Activated CD8-positive, alpha-beta T cell treated with anti-CD3 and anti-CD28 coated beads for 36 hours (primary cell): ENCODE measurements at regions not wholly inside any gene's neighbourhood (a gene's known extent, or its start where the extent isn't known, plus 50 kb on each side); places are given as distances from the start of the nearest gene placed in this dataset.

Source experiments
- ATAC-seq: fragments of 200-7000 bp; cut with Tn5 transposase; one replicate; pipeline ENCODE4 v1.10.0; 2021; ENCODE audit warnings: mild to moderate bottlenecking, moderate library complexity
- CTCF ChIA-PET: fragments of 350-600 bp; sonication (Branson Sonifier 250); formaldehyde crosslinking; loops from one replicate; lab custom pipeline; 2021; ENCODE audit warnings: antibody characterized with exemption; lab: Charles Lee
- POLR2A ChIA-PET: fragments of 350-600 bp; sonication (Branson Sonifier 250); formaldehyde crosslinking; loops from one replicate; lab custom pipeline; 2021; ENCODE audit warnings: antibody characterized with exemption; lab: Charles Lee
- DNase-seq: peaks from one replicate; pipeline ENCODE4 v3.0.0-alpha.2; 2020
- H3K27ac Mint-ChIP-seq: one replicate; pipeline ENCODE4 v1.8.0; 2021; ENCODE audit warnings: mild to moderate bottlenecking, mixed read lengths
- H3K27me3 Mint-ChIP-seq: one replicate; pipeline ENCODE4 v1.8.0; 2021; ENCODE audit warnings: mixed read lengths
- H3K36me3 Mint-ChIP-seq: one replicate; pipeline ENCODE4 v1.8.0; 2021; ENCODE audit warnings: low read depth, mixed read lengths
- H3K4me1 Mint-ChIP-seq: one replicate; pipeline ENCODE4 v1.8.0; 2021; ENCODE audit warnings: low read depth, mixed read lengths
- H3K4me3 Mint-ChIP-seq: one replicate; pipeline ENCODE4 v1.8.0; 2021; ENCODE audit warnings: mild to moderate bottlenecking, moderate library complexity, mixed read lengths
- H3K9me3 Mint-ChIP-seq: one replicate; pipeline ENCODE4 v1.8.0; 2021; ENCODE audit warnings: mixed read lengths
- intact Hi-C: fragments of 100-400 bp; cut with micrococcal nuclease; formaldehyde crosslinking; loops from one replicate; pipeline ENCODE4 v1.10.0; 2022
- TF ChIP-seq, protein P1 (sequence below): fragments of 200-600 bp; IDR thresholded peaks from one replicate; pipeline ENCODE4 v1.8.0; 2022; ENCODE audit warnings: antibody characterized with exemption, mild to moderate bottlenecking

DNA sequence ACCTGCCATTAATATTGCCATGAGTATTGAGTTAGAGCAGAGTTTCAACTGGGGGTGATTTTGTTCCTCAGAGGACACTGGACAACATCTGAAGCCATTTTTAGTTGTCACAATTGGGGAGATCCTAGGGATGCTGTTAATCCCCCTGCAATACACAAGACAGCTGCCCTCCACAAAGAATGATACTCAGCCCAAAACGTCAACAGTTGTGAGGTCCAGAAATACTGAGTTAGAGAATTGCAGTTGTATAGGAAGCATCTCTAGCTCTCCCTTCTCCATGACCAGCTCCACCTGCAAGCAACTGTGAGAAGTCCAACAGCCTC, 614.0 kb upstream of the CDH5 start:
- no peak for DNase-seq
- H3K4me1 Mint-ChIP-seq = no peaks in the 10 kb centered on the region
- POLR2A ChIA-PET = no interaction called here

DNA sequence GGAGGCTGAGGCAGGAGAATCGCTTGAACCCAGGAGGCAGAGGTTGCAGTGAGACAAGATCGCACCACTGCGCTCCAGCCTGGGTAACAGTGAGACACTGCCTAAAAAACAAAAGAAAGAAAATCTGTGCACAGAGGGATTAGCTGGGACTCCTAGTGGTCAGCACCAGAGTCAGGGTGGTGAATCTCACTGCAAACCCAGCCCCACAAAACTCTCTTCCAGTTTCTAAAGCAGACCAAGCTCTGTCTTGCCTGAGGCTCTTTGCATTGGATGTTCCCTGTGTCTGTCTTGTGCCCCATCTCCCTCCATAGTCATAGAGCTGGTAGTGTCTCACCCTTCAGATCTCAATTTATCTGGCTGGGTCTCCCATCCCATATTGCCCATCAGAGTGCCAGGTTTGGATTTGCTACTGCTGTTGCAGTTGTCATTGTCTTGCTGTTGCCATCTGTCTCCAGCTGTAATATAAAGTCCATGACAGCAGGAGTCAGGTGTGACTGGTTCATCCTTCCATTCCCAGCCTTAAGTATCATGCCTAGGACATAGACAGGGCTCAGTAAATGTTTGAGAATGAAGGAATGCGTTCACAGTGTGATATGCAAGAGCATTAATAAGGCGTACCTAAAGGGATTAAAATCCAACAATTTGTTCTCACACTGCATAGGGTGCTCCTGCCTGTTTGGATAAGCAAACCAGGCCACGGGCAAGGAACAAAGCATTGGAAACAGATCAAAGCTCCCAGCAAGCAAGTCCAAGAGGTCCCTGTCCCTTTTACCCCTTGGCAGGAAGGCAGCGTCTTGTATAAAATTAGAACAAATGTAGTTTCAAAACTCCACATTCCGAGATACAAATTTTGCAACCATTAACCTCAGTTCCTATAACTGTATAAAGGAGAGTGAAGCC, 614.6 kb upstream of the CDH5 start:
- peaks cover 2% of the 10 kb centered on the region for H3K9me3 Mint-ChIP-seq
- CTCF ChIA-PET = no interaction called here
- H3K36me3 Mint-ChIP-seq = no peaks in the 10 kb centered on the region
- no peak for ATAC-seq
- H3K27me3 Mint-ChIP-seq = no peaks in the 10 kb centered on the region
- H3K27ac Mint-ChIP-seq = no peak overlapping the region
- no peak overlapping the region for H3K4me3 Mint-ChIP-seq
- DNase-seq = no peak
- no peaks in the 10 kb centered on the region for H3K4me1 Mint-ChIP-seq
- TF ChIP-seq, protein P1, sequence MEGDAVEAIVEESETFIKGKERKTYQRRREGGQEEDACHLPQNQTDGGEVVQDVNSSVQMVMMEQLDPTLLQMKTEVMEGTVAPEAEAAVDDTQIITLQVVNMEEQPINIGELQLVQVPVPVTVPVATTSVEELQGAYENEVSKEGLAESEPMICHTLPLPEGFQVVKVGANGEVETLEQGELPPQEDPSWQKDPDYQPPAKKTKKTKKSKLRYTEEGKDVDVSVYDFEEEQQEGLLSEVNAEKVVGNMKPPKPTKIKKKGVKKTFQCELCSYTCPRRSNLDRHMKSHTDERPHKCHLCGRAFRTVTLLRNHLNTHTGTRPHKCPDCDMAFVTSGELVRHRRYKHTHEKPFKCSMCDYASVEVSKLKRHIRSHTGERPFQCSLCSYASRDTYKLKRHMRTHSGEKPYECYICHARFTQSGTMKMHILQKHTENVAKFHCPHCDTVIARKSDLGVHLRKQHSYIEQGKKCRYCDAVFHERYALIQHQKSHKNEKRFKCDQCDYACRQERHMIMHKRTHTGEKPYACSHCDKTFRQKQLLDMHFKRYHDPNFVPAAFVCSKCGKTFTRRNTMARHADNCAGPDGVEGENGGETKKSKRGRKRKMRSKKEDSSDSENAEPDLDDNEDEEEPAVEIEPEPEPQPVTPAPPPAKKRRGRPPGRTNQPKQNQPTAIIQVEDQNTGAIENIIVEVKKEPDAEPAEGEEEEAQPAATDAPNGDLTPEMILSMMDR = no peak
- intact Hi-C loops = no loop called here
- POLR2A ChIA-PET = no interaction called here

More for the DNA sequence above, 614.0 kb upstream of the CDH5 start:
- no peaks in the 10 kb centered on the region for H3K36me3 Mint-ChIP-seq
- no peak overlapping the region for H3K4me3 Mint-ChIP-seq
- no peaks in the 10 kb centered on the region for H3K27me3 Mint-ChIP-seq
- TF ChIP-seq, protein P1 = no peak
- H3K27ac Mint-ChIP-seq = no peak overlapping the region
- peaks cover 2% of the 10 kb centered on the region for H3K9me3 Mint-ChIP-seq
- no peak for ATAC-seq
- intact Hi-C loops = no loop called here
- CTCF ChIA-PET = no interaction called here

- Mint-ChIP-seq H3K9me3 (peaks cover 2% of the 10 kb centered on the region), H3K4me1 (no peaks in the 10 kb centered on the region), H3K36me3 (no peaks in the 10 kb centered on the region), H3K27ac (no peak overlapping the region), H3K4me3 (no peak overlapping the region), H3K27me3 (no peaks in the 10 kb centered on the region)
- DNase-seq (no peak), ATAC-seq (no peak)
- intact Hi-C loops = no loop called here
- CTCF ChIA-PET = no interaction called here
- POLR2A ChIA-PET = no interaction called here
- TF ChIP-seq, protein P1 = no peak
Observed at GRCh38 chr16:65749506-65749905, 617.0 kb upstream of the CDH5 start.

DNA sequence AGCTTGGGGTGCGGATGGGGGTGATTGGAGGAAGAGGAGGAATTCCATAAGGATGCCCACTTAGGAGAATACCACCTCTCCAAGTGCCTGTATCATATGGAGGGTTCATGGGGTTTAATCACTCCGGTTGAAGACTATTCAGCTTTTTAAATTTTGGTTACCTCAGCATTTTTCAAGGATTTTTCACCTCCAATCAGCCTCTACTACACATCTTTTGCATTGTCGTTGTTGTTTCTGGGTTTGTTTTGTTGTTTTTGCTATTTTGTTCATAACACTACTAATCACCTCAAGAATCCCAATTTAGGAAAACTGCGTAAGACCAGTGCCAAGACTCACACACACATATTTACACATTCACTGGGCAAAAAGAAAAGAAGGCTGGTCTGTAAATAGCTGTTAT, 619.5 kb upstream of the CDH5 start:
- Mint-ChIP-seq H3K36me3 (no peaks in the 10 kb centered on the region), H3K27me3 (no peaks in the 10 kb centered on the region), H3K4me3 (no peak overlapping the region), H3K27ac (no peak overlapping the region), H3K4me1 (no peaks in the 10 kb centered on the region), H3K9me3 (no peaks in the 10 kb centered on the region)
- CTCF ChIA-PET = interaction anchor here (1.3 kb wide), 1 partner anchor 24 kb away, joined by 3 read pairs; no protein-coding TSS in a partner anchor
- intact Hi-C loops = no loop called here
- ATAC-seq = no peak
- TF ChIP-seq, protein P1 = no peak
- DNase-seq = no peak
- POLR2A ChIA-PET = no interaction called here

GRCh38 chr16:65745201-65745708, 621.2 kb upstream of the CDH5 start:
- no peaks in the 10 kb centered on the region for H3K36me3 Mint-ChIP-seq
- no peaks in the 10 kb centered on the region for H3K4me1 Mint-ChIP-seq
- no peak overlapping the region for H3K27ac Mint-ChIP-seq
- no peaks in the 10 kb centered on the region for H3K27me3 Mint-ChIP-seq
- POLR2A ChIA-PET = no interaction called here
- no peaks in the 10 kb centered on the region for H3K9me3 Mint-ChIP-seq
- intact Hi-C loops = no loop called here
- CTCF ChIA-PET = no interaction called here
- H3K4me3 Mint-ChIP-seq = no peak overlapping the region
- TF ChIP-seq, protein P1 = no peak
- no peak for ATAC-seq
- DNase-seq = no peak
